Central memory CD8-positive, alpha-beta T cell (primary cell): ENCODE measurements at regions not wholly inside any gene's neighbourhood (a gene's known extent, or its start where the extent isn't known, plus 50 kb on each side); places are given as distances from the start of the nearest gene placed in this dataset.

Experiments
- ATAC-seq: fragments of 150-1000 bp; cut with Tn5 transposase; replicated peaks from 2 replicates; pipeline ENCODE4 v1.10.0; 2022; ENCODE audit warnings: mild to moderate bottlenecking, moderate FRiP score, moderate number of reproducible peaks; ENCODE audit not compliant: poor library complexity, severe bottlenecking; ENCODE audit errors: extremely low read depth
- DNase-seq, 2 donors: peaks; one replicate each; pipeline ENCODE4 v3.0.0; 2021; ENCODE audit warnings: low spot score in 2 of 2
- H3K27ac Mint-ChIP-seq: one replicate; pipeline ENCODE4 v1.8.0; 2022; ENCODE audit warnings: low read depth, mild to moderate bottlenecking, moderate library complexity, mixed read lengths
- H3K27me3 Mint-ChIP-seq: one replicate; pipeline ENCODE4 v1.8.0; 2022; ENCODE audit warnings: mixed read lengths
- H3K36me3 Mint-ChIP-seq: one replicate; pipeline ENCODE4 v1.8.0; 2022; ENCODE audit warnings: mild to moderate bottlenecking, moderate library complexity, mixed read lengths; ENCODE audit not compliant: insufficient read depth
- H3K4me1 Mint-ChIP-seq: one replicate; pipeline ENCODE4 v1.8.0; 2022; ENCODE audit warnings: mixed read lengths
- H3K4me3 Mint-ChIP-seq: one replicate; pipeline ENCODE4 v1.8.0; 2022; ENCODE audit warnings: mild to moderate bottlenecking, moderate library complexity, mixed read lengths
- H3K9me3 Mint-ChIP-seq: one replicate; pipeline ENCODE4 v1.8.0; 2022; ENCODE audit warnings: mixed read lengths

GRCh38 chr2:29974086-29974485, 52.7 kb upstream of the ALK start:
- Mint-ChIP-seq H3K27me3 (peaks cover 25% of the 10 kb centered on the region), H3K27ac (no peak overlapping the region), H3K9me3 (no peaks in the 10 kb centered on the region), H3K4me3 (no peak overlapping the region), H3K4me1 (no peaks in the 10 kb centered on the region), H3K36me3 (peaks cover 2% of the 10 kb centered on the region)
- DNase-seq: no peak
- ATAC-seq: no peak

DNA sequence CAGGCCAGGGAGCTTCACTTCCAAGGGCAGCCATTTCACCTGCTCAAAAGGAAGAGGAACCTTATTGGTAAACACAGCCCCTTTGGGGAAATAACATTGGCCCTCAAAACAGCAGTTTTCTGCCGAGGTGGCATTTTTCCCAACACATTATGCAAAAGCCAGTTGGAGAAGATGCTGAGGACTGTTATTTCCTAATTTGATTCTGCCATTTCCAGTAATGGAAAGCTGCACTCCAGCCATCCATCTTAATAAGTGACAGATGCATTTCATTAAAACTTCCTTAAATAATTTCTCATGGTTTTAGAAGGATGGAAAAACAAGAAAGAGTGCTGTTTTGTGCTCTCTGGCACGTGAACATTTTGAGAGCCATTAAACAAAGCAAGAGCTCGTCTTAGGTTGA, 55.9 kb upstream of the ALK start:
- ATAC-seq: no peak
- no peaks in the 10 kb centered on the region for H3K9me3 Mint-ChIP-seq
- H3K4me1 Mint-ChIP-seq: no peaks in the 10 kb centered on the region
- H3K27me3 Mint-ChIP-seq: peaks cover 16% of the 10 kb centered on the region
- no peak overlapping the region for H3K4me3 Mint-ChIP-seq
- H3K27ac Mint-ChIP-seq: no peak overlapping the region
- no peak for DNase-seq
- H3K36me3 Mint-ChIP-seq: peaks cover 2% of the 10 kb centered on the region

GRCh38 chr2:29981402-29981801, 60.0 kb upstream of the ALK start:
- H3K4me1 Mint-ChIP-seq: no peaks in the 10 kb centered on the region
- H3K27ac Mint-ChIP-seq: no peak overlapping the region
- no peak overlapping the region for H3K4me3 Mint-ChIP-seq
- H3K9me3 Mint-ChIP-seq: no peaks in the 10 kb centered on the region
- peaks cover 13% of the 10 kb centered on the region for H3K27me3 Mint-ChIP-seq
- H3K36me3 Mint-ChIP-seq: no peaks in the 10 kb centered on the region
- DNase-seq (no peak), ATAC-seq (no peak)

- Mint-ChIP-seq H3K4me3 (no peak overlapping the region), H3K9me3 (no peaks in the 10 kb centered on the region)
These were observed 61.9 kb upstream of the ALK start for GRCh38 chr2:29983308-29983707.

DNA sequence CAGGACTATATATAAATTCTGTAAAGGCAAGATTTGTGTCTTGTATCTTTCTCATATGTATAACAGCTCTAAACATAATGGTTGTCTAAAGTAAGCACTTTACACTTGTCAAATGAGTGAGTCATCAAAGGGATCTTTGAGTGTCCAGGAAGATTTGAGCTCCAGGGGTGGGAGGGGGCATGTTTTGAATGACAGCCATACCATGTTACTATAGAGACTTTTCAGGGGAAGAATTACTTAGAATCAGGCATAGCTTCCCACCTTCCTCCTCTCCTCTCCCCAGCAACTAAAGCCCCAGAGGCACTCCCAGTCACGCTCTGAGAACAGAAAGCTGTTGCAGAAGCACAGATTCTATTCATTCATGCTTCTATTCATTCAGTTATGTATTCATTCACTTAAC, 65.8 kb upstream of the ALK start:
- Mint-ChIP-seq H3K9me3 (no peaks in the 10 kb centered on the region), H3K27me3 (peaks cover 21% of the 10 kb centered on the region), H3K4me1 (no peaks in the 10 kb centered on the region), H3K4me3 (no peak overlapping the region), H3K27ac (no peak overlapping the region), H3K36me3 (no peaks in the 10 kb centered on the region)
- no peak for DNase-seq
- ATAC-seq: no peak

More at GRCh38 chr2:29983308-29983707, 61.9 kb upstream of the ALK start:
- Mint-ChIP-seq H3K36me3 (no peaks in the 10 kb centered on the region), H3K27ac (no peak overlapping the region), H3K4me1 (no peaks in the 10 kb centered on the region), H3K27me3 (peaks cover 13% of the 10 kb centered on the region)
- ATAC-seq (no peak), DNase-seq (no peak)

GRCh38 chr2:29990129-29990528, 68.7 kb upstream of the ALK start:
- H3K9me3 Mint-ChIP-seq: no peaks in the 10 kb centered on the region

DNA sequence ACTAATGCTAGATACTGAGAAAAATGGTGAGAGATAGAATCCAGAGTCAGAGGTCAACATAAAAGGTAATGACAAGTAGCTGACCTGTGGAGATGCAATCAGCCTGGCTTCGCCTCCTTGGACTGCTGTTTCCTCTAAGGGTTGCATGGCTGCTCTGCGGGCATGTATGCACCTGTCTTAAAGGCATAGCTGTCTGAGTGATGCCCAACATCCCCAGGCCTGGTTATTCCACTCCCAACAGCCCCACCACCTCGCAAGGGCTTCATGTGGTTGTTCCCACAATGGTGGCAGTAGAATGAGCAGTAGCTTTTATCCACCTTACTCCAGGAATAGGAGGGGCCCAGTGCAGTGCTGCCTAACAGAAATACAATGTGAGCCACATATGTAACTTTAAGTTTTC, 69.7 kb upstream of the ALK start:
- DNase-seq: no peak
- Mint-ChIP-seq H3K4me3 (no peak overlapping the region), H3K27me3 (peaks cover 38% of the 10 kb centered on the region), H3K4me1 (no peaks in the 10 kb centered on the region), H3K9me3 (no peaks in the 10 kb centered on the region), H3K36me3 (no peaks in the 10 kb centered on the region), H3K27ac (no peak overlapping the region)
- ATAC-seq: no peak

More at GRCh38 chr2:29990129-29990528, 68.7 kb upstream of the ALK start:
- no peaks in the 10 kb centered on the region for H3K4me1 Mint-ChIP-seq
- H3K36me3 Mint-ChIP-seq: no peaks in the 10 kb centered on the region
- H3K27me3 Mint-ChIP-seq: peaks cover 29% of the 10 kb centered on the region
- ATAC-seq: no peak
- H3K27ac Mint-ChIP-seq: no peak overlapping the region
- no peak for DNase-seq
- no peak overlapping the region for H3K4me3 Mint-ChIP-seq

DNA sequence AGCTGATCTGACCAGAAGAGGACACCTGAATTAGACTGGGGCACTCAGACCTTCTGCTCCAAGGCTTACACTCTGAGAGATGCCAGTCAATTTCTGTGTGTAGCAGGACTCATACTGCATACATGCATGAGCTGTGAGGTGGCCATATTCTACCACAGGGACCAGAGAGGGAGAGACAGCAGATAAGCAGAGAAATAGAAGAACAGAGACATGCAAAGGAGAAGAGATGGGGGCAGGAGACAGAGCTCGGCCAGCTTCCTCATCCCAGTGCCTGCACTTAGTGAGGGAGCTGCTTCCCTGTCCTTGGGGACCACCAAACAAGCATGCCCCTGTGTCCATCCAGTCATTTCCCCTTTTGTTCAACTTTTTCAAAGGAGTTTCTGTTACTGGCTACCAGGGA, 73.9 kb upstream of the ALK start:
- ATAC-seq: no peak
- H3K9me3 Mint-ChIP-seq: no peaks in the 10 kb centered on the region
- DNase-seq: no peak
- H3K27me3 Mint-ChIP-seq: peaks cover 68% of the 10 kb centered on the region
- H3K4me1 Mint-ChIP-seq: no peaks in the 10 kb centered on the region
- H3K36me3 Mint-ChIP-seq: no peaks in the 10 kb centered on the region
- H3K27ac Mint-ChIP-seq: no peak overlapping the region
- H3K4me3 Mint-ChIP-seq: no peak overlapping the region

GRCh38 chr2:30003128-30003527, 81.7 kb upstream of the ALK start:
- Mint-ChIP-seq H3K36me3 (no peaks in the 10 kb centered on the region), H3K4me3 (no peak overlapping the region), H3K27ac (no peak overlapping the region), H3K9me3 (no peaks in the 10 kb centered on the region), H3K27me3 (peaks cover 30% of the 10 kb centered on the region), H3K4me1 (no peaks in the 10 kb centered on the region)
- ATAC-seq (no peak), DNase-seq (no peak)

DNA sequence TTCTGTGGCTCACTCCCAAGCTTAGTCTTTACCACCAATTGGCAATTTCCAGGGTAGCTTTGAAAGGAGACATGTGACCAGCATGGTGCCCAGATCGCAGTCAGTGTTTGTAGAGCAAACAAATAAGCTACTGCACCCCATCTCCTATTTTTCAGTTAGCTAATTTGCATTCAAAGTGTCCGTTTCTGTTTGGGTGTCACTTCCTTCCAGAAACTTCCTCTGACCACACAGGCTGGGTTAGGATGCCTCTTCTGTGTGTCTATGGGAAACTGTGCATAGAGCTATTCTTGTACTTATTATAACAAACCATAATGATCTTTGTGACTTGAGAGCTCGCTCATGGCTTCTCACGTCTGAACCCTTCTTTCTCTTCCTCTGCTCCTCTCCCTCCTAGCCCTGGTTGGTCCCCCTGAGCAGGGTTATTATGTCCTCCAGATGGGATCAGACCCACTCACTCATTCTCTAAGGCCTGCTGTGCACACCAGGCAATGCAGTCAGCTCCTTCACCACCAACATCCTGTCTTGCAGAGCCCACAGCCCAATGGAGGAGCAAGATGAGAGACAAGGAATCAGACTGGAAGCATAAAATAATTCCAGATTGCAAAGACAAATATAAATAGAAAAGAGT, 101.2 kb upstream of the ALK start:
- Mint-ChIP-seq H3K27me3 (peaks cover 10% of the 10 kb centered on the region), H3K4me1 (no peaks in the 10 kb centered on the region), H3K36me3 (no peaks in the 10 kb centered on the region), H3K4me3 (no peak overlapping the region), H3K9me3 (no peaks in the 10 kb centered on the region), H3K27ac (no peak overlapping the region)
- ATAC-seq: no peak
- no peak for DNase-seq

GRCh38 chr2:30024281-30024680, 102.9 kb upstream of the ALK start:
- Mint-ChIP-seq H3K9me3 (no peaks in the 10 kb centered on the region), H3K27me3 (peaks cover 16% of the 10 kb centered on the region), H3K36me3 (no peaks in the 10 kb centered on the region), H3K4me1 (no peaks in the 10 kb centered on the region), H3K27ac (no peak overlapping the region), H3K4me3 (no peak overlapping the region)
- no peak for DNase-seq
- no peak for ATAC-seq

GRCh38 chr2:30026091-30027055, 105.0 kb upstream of the ALK start:
- peaks cover 37% of the 10 kb centered on the region for H3K27me3 Mint-ChIP-seq
- no peaks in the 10 kb centered on the region for H3K4me1 Mint-ChIP-seq
- ATAC-seq (no peak), DNase-seq (no peak)
- no peaks in the 10 kb centered on the region for H3K9me3 Mint-ChIP-seq
- H3K4me3 Mint-ChIP-seq: no peak overlapping the region
- H3K36me3 Mint-ChIP-seq: no peaks in the 10 kb centered on the region
- no peak overlapping the region for H3K27ac Mint-ChIP-seq

DNA sequence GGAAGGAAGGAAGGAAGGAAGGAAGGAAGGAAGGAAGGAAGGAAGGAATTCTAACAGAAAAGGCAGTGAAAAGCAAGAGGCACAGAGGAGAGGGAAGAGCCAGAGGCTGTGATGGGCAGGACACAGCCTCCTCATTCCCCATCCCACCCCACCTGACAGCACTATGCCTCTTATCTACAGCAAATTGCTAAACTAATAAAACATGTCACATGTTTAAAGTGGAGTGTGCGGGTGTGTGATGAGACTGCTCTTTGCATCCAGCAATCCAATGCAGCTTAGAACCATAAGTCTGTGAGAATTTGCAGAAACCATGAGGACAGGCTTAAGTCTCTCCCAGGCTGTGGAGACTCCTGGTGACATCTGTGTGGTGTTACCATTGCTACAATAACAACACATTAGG, 108.4 kb upstream of the ALK start:
- H3K4me3 Mint-ChIP-seq: no peak overlapping the region
- ATAC-seq (no peak), DNase-seq (no peak)
- no peaks in the 10 kb centered on the region for H3K4me1 Mint-ChIP-seq
- H3K27me3 Mint-ChIP-seq: peaks cover 54% of the 10 kb centered on the region
- H3K36me3 Mint-ChIP-seq: no peaks in the 10 kb centered on the region
- no peak overlapping the region for H3K27ac Mint-ChIP-seq
- H3K9me3 Mint-ChIP-seq: no peaks in the 10 kb centered on the region
